GM10248 (cell line): ENCODE measurements at regions not wholly inside any gene's neighbourhood (a gene's known extent, or its start where the extent isn't known, plus 50 kb on each side); places are given as distances from the start of the nearest gene placed in this dataset.
"Not testable (repeated sequence)": the region's sequence is repeated elsewhere in the genome, so short reads cannot be mapped to it uniquely, and the experiment has no call there.

ENCODE experiments used
- CTCF ChIA-PET: fragments of 300-600 bp; sonication (Branson Sonifier 250); formaldehyde crosslinking; extraction: SDS; loops from one replicate; lab custom pipeline; 2021; ENCODE audit warnings: antibody characterized with exemption; lab: Yijun Ruan, JAX
- POLR2A ChIA-PET: fragments of 350-650 bp; sonication (Branson Sonifier 250); formaldehyde crosslinking; extraction: SDS; loops from one replicate; lab custom pipeline; 2020; ENCODE audit warnings: antibody characterized with exemption; lab: Yijun Ruan, JAX
- DNase-seq: peaks from one replicate; pipeline ENCODE4 v3.0.0; 2012; ENCODE audit errors: extremely low spot score
- TF ChIP-seq, protein P1 (sequence below): IDR thresholded peaks from 2 replicates; pipeline ENCODE4 v1.5.1; 2012; ENCODE audit warnings: mild to moderate bottlenecking, low read depth; ENCODE audit errors: extremely low read depth, missing control alignments, control extremely low read depth

DNA sequence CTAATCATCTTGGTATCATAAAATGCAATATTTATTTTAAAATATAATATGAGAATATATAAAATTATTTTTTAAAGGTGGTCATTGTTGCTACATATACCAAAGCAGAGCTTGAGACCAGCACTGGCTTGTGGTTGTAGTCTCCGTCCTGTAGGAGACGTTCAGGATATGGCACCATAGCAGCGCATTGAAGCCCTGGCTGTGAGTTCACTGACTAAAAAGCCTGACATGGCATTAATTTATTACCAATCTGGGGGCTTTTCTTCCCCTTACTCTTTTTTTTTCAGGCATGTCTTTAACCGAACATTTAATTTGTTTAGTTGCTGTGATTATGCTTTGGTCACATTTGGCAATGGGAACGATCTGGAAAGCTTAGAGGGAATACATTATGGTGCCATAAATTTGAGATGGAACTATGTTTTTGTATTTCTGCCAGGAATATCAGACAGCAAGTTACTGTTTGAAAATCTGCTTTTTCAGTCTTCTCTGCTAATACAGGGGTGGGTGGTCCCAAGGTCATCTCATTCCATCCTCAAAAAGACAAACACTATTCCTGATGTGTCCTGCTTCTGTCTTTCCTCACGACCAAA is 108.5 kb downstream of the ZIC4 start:
- TF ChIP-seq, protein P1, sequence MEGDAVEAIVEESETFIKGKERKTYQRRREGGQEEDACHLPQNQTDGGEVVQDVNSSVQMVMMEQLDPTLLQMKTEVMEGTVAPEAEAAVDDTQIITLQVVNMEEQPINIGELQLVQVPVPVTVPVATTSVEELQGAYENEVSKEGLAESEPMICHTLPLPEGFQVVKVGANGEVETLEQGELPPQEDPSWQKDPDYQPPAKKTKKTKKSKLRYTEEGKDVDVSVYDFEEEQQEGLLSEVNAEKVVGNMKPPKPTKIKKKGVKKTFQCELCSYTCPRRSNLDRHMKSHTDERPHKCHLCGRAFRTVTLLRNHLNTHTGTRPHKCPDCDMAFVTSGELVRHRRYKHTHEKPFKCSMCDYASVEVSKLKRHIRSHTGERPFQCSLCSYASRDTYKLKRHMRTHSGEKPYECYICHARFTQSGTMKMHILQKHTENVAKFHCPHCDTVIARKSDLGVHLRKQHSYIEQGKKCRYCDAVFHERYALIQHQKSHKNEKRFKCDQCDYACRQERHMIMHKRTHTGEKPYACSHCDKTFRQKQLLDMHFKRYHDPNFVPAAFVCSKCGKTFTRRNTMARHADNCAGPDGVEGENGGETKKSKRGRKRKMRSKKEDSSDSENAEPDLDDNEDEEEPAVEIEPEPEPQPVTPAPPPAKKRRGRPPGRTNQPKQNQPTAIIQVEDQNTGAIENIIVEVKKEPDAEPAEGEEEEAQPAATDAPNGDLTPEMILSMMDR, result no peak
- POLR2A ChIA-PET, result no interaction called here
- CTCF ChIA-PET, result no interaction called here
- no peak for DNase-seq

DNA sequence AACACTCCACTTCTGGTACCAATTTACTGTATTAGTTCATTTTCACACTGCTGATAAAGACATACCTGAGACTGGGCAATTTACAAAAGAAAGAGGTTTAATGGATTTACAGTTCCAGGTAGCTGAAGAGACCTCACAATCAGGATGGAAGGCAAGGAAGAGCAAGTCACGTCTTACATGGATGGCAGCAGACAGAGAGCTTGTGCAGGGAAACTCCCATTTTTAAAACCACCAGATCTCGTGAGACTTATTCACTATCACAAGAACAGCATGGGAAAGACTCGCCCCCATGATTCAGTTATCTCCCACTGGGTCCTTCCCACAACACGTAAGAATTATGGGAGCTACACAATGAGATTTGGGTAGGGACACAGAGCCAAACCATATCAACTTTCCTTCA is 119.0 kb downstream of the ZIC4 start:
- POLR2A ChIA-PET, DNase-seq, CTCF ChIA-PET: not testable (repeated sequence)

DNA sequence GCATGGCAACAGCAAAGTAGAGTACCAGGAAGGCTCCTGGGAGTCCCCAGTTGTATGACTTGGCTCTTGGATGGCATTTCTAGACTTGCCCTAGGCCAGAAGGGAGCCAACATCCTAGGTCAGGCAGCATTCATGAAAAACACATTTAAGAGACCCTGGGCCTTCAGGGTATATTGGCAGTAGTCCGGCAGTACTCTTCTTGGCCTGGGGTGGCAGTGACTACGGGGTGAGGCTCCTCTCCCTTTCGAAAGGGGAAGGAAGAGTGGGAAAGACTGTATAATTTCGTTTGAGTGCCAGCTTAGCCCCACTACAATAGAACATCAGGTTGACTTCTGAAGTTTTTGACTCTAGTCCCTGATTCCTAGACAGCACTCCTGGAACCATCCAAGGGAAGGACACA is 136.4 kb downstream of the ZIC4 start:
- ChIA-PET POLR2A (no interaction called here), CTCF (no interaction called here)
- TF ChIP-seq, protein P1, result no peak
- DNase-seq, result no peak

DNA sequence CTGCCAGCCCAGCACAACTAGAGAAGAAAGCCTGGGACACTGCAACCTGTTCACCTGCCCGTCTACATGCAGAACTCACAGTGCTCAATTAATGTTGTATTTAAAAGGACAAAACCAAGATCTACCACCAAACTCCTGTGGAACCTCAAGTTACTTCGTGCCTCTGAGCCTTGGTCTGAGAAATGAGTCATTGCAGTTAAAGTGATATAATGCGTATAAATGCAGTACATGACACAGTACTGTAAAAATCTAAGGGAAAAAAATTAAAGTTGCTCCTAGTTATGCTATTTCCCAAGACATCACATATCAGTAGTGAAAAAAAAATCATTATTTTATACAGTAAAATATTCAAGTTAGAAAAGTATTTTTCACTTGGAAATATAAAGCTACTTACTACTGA is 138.9 kb downstream of the ZIC4 start:
- DNase-seq, result no peak
- ChIA-PET POLR2A (no interaction called here), CTCF (interaction anchor here (1.1 kb wide), 1 partner anchor 10 kb away, joined by 4 read pairs; no protein-coding TSS in a partner anchor)
- TF ChIP-seq, protein P1, result no peak

DNA sequence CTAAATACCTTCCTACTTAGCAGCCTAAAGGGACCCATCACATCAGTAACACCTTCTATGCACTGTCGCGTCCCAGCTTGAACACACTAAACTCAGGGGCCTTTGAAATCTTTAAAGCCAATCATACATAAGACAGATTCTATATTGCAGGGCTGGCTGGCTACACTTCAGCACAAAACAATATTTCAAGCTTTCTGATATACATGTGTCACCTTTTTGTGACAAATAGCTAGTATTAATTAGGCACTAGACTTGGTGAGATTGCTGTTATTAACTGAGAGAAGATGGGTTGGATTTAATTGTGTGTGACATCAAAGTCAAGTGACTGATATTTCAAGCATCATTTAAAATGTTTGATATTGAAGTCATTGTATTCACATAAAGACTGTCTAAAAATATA is 148.4 kb downstream of the ZIC4 start:
- POLR2A ChIA-PET, result no interaction called here
- DNase-seq, result no peak
- TF ChIP-seq, protein P1, result no peak
- CTCF ChIA-PET, result interaction anchor here (1.9 kb wide), 1 partner anchor 10 kb away, joined by 4 read pairs; no protein-coding TSS in a partner anchor

DNA sequence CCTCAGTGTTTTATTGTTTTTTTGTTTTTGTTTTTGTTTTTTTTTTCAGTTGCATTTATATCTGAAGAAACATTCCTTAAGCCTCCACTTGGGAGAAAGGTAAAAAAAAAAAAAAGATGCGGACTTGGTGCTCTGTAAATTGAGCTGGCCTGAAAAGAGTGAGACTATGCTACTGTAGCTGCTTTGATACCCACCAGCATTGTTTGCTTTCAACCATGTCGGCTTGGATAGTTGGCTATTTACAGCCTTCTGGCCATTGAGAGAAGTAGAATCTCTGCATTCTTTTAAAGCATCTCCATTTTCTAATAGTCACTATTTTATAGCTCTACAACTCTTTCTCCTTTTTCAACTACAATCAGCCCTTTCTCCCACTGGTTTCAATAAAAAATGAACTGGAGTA is 149.6 kb downstream of the ZIC4 start:
- TF ChIP-seq, protein P1, result no peak
- DNase-seq, result no peak
- CTCF ChIA-PET, result interaction anchor here (0.6 to 1.9 kb wide), 2 partner anchors 9 to 11 kb away, joined by 4 read pairs; no protein-coding TSS in a partner anchor
- POLR2A ChIA-PET, result no interaction called here

DNA sequence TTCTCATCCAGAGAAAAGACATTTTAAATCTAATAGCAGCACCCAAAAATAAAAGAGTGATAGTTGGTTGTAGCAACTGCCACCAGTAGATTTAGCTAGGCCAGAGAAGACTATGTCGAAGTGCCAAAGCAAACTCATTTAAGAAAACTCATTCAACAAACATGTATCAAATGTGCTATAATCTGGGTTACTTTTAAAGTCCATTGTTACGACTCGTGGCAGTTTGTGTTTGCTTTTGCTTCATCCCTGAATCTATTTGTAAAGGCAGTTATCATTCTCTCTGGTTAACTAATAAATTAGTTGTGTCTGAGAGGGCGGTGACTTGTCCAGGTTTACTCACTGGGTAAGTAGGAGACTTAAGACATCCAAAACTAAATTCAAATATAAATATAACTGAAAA is 159.4 kb downstream of the ZIC4 start:
- ChIA-PET POLR2A (no interaction called here), CTCF (no interaction called here)
- TF ChIP-seq, protein P1, result no peak
- DNase-seq, result no peak

DNA sequence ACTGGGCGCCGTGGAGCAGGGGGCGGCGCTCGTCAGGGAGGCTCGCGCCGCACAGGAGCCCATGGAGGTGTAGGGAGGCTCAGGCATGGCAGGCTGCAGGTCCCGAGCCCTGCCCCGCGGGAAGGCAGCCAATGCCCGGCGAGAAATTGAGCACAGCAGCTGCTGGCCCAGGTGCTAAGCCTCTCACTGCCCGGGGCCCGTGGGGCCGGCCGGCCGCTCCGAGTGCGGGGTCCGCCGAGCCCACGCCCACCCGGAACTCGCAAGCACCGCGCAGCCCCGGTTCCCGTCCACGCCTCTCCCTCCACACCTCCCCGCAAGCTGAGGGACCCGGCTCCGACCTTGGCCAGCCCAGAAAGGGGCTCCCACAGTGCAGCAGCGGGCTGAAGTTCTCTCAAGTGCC is 160.7 kb downstream of the ZIC4 start:
- DNase-seq, POLR2A ChIA-PET, CTCF ChIA-PET: not testable (repeated sequence)

DNA sequence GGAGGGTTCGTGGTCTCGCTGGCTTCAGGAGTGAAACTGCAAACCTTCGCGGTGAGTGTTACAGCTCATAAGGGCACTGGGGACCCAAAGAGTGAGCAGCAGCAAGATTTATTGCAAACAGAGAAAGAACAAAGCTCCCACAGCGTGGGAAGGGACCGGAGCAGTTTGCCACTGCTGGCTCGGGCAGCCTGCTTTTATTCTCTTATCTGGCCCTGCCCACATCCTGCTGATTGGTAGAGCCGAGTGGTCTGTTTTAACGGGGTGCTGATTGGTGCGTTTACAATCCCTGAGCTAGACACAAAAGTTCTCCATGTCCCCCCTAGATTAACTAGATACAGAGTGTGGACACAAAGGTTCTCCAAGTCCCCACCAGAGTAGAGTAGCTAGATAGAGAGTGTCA is 161.3 kb downstream of the ZIC4 start:
- CTCF ChIA-PET, POLR2A ChIA-PET: not testable (repeated sequence)

More for the DNA sequence above, 161.3 kb downstream of the ZIC4 start:
- not testable (repeated sequence) for DNase-seq
